HG02642 (cell line): ENCODE measurements at regions not wholly inside any gene's neighbourhood (a gene's known extent, or its start where the extent isn't known, plus 50 kb on each side); places are given as distances from the start of the nearest gene placed in this dataset.

ENCODE experiments used
- ATAC-seq: cut with Tn5 transposase; IDR thresholded peaks from one replicate; pipeline ENCODE4 v1.9.1; 2021; ENCODE audit warnings: mild to moderate bottlenecking; ENCODE audit not compliant: unreplicated experiment, poor library complexity

GRCh38 chr9:119792242-119792641 lies 423.0 kb upstream of the BRINP1 start:
- no peak for ATAC-seq

GRCh38 chr9:119789987-119790386 lies 420.8 kb upstream of the BRINP1 start:
- ATAC-seq = no peak

- no peak for ATAC-seq
These were observed 419.7 kb upstream of the BRINP1 start for GRCh38 chr9:119788921-119789320.

DNA sequence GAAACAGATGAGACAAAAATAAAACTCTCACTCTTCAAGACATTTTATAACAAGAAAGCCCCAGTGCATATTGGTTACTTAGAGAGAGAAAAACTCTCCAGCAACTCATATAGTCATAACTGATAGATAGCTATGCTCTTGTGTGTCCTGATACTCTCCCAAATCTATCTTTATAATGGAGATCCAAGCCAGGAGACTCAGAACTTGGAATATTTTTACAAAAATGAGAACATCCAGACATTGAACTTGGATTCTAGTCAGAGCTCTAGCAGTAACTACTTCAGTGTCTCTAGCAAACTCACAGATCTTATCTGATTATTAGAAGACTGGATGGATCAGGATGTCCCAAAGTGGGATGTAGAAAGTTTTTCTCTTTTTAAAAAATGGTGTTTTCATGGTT lies 412.7 kb upstream of the BRINP1 start:
- no peak for ATAC-seq

DNA sequence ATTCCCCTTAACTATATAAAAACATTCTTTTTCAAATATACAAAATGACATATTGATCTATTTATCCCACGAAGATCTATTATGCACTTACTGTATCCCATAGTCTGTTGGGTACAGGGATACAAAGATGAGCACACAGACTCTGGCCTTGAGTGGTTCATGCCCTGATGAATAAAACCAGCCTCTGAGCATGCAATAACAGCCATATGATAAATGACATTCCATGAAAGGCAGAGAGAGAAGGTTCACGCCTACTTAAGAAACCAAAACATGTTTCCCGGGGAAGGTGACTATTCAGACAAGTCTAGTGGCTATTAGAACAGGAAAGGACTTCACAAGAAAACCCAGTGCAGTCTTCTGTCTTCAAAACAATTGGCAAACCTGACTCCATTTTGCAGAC lies 406.2 kb upstream of the BRINP1 start:
- ATAC-seq = no peak

- ATAC-seq = no peak
These were observed 404.6 kb upstream of the BRINP1 start for GRCh38 chr9:119773823-119774222.

DNA sequence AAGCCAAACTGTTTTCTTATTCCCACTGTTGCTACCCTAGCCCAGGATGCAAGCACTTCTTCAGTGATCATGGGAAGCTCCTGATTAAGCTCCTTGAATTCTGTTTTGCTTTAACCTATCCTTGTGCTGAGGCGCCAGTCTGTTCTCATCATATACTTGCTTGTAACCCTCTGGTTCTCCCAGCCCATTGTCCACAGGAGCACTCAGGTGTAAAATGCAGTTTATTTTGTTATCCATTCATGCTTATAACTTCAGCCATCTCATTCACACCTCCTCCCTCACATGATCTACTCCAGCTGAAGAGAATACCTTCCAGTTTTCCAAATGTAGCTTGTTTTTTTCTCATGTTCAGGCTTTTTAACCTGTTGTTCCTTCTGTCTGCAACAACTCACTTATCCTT lies 402.1 kb upstream of the BRINP1 start:
- no peak for ATAC-seq

- ATAC-seq = no peak
These were observed 399.0 kb upstream of the BRINP1 start for GRCh38 chr9:119768266-119768665.

DNA sequence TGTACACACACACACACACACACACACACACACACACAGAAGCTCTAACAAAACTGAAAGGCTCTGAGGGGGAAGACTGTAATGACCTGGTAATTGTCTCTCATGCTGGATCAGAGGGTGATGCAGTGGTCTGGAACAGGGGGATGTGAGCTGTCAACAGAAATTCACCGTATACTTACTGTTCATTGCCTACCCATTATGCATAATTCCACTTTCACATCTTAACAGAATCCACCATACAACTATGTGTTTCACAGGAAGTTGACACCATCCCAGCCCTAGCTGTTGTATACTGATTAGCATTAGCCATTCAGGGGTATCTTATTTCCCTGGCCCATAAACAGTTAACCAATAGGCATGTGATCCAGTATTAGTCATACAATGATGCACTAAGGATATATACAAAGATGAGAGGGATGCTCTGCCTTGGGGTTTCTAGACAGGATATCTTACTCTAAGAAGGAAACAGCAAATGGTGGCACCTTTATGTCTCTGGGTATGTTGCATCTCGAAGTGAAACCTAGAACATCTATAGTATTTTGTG lies 396.5 kb upstream of the BRINP1 start:
- no peak for ATAC-seq

- ATAC-seq = no peak
These were observed 394.0 kb upstream of the BRINP1 start for GRCh38 chr9:119763260-119763659.

- no peak for ATAC-seq
These were observed 392.6 kb upstream of the BRINP1 start for GRCh38 chr9:119761812-119762211.

DNA sequence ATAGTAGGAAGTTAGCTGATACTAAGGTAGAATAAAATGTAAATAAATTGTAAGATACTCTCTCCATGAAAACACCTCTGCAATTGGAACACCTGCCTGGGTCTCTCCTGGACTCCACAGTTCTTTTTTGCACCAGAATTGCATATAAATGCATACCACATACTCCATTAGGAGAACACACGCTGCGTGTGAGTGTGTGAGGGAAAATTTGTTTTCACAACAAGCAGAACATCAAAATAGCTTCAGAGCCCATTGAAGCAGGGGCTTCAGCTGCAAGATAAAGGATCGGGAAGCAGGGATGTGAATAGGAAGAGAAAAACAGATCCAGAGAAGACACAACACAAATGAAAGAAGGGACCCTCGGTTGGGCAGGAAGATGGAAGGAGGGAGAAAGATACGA lies 389.8 kb upstream of the BRINP1 start:
- no peak for ATAC-seq

GRCh38 chr9:119758241-119758640 lies 389.0 kb upstream of the BRINP1 start:
- ATAC-seq = no peak

- no peak for ATAC-seq
These were observed 370.2 kb upstream of the BRINP1 start for GRCh38 chr9:119739476-119739875.

DNA sequence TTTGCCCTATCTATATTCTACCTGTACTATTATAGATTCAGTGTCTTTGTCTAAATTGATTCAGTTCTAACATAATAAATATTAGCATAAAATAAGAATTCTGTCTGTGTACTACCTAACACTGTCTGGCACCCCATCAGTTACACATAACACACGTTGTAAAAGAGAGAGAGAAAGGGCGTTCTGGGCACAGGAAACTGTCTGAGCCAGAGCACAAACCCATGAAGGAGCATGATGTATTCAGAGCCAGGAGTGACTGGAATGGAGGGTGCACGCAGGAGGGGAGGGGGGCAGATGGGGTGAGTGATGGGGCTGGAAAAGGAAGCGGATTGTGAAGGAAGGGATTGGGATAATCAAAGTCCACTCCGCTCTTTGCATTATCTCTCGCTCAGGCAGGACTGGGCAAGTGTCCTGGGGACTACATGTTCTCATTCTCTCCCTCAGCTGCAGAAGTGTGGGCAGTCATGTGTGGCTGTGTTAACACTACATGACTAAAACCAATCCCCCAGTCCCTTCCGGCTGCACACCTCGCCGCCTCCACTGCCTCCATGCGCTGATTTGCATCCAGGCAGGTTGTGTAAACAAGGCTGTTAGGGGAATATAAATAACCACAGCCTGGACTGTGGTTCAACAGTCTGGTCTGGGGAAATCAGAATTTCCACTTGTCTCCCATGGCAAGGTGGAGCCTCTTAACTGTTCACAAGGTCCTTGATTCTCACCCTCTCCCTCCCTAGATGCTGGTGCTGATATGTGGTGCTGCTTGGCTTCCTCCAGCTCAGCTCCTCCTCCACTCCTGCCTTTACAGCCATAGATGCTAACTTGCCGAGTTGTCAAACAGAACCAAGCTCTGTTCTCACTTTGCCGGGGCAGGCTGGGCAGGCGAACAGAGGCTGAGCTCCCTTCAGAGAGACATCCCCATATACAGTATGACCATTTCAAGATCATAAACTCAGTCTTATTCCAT lies 367.5 kb upstream of the BRINP1 start:
- peak; percentile 99 for ATAC-seq

- ATAC-seq = no peak
These were observed 358.8 kb upstream of the BRINP1 start for GRCh38 chr9:119727988-119728387.

GRCh38 chr9:119726035-119726434 lies 356.8 kb upstream of the BRINP1 start:
- ATAC-seq = no peak

DNA sequence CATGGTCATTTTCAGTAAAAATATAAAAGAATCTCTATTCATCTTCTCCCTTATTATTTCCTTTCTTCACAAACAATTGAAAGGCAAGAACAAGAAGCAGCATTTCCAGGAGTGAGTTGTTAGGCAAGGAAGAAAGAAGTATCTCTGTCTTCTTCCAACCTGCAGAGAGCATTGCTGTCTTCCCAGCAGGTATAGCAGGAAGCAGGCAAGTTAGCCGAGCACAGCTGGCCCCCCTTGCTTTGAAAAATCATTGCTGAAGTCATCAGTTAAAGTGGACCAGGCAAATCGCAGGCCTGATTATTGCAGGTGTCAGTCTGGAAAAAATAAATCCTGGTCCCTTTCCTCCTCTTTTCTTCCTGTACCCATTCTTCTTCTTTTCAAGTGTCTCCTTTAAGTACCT lies 353.1 kb upstream of the BRINP1 start:
- no peak for ATAC-seq

DNA sequence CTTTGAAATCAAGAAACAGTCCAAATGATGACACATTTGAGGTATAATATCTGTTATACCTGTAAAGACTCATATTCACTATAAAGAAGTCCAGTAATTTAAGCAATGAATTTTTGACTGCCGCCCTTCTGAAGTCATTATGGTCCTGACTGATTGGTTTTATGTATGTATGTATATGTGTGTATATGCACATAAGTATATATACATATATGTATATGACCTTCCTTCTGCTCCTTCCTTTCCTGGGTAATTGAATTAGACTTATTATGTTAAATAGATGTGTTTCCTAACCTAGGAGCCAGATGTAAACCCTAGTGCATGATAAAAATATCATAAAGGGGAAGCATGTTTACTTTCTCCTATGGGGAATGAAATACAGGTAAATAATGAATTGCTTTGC lies 343.1 kb upstream of the BRINP1 start:
- ATAC-seq = no peak

DNA sequence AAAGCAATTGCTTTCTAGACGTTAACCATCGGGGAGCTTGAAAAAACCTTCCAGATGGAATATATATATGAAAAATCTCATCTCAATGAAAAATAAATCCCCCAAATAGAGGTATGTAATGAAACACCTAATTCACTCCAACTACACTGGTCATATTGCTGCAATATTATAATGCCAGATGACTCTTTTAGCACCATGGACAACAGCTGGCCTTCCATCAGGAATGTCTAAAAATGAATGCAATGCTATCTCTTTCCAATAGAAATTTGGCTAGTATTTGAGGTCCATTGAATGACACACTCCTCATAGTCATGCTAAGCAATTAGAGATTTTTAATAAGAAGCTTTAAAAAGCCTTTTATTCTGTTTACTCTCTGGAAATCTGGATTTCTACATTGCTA lies 340.2 kb upstream of the BRINP1 start:
- no peak for ATAC-seq

DNA sequence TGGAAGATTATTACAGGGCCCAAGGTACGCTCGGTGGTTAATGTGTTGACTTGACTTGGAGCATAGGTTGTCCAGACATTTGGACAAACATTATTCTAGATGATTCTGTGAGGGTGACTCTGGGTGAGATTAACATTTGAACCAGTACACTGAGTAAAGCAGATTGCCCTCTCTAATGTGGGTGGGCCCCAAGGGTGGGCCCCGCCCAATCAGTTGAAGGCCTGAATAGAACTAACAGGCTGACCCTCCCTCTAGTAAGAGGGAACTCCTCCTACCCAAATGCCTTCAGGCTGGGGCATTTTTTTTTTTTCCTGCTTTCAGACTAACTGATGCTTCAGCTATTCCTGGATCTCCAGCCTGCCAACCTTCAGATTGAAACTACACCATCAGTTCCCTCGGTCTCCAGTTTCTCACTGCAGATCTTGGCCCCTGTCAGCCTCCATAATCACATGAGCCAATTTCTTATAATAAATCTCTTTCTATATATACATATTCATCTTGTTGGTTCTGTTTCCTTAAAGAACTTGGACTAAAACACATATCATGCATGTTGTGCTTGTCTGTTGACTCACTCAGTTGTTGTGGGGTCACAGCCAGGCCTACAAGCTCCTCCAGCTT lies 338.1 kb upstream of the BRINP1 start:
- ATAC-seq = no peak
